ENCODE measurements at regions not wholly inside any gene's neighbourhood (a gene's known extent, or its start where the extent isn't known, plus 50 kb on each side); places are given as distances from the start of the nearest gene placed in this dataset.
"Not testable (repeated sequence)": the region's sequence is repeated elsewhere in the genome, so short reads cannot be mapped to it uniquely, and the experiment has no call there.

DNA sequence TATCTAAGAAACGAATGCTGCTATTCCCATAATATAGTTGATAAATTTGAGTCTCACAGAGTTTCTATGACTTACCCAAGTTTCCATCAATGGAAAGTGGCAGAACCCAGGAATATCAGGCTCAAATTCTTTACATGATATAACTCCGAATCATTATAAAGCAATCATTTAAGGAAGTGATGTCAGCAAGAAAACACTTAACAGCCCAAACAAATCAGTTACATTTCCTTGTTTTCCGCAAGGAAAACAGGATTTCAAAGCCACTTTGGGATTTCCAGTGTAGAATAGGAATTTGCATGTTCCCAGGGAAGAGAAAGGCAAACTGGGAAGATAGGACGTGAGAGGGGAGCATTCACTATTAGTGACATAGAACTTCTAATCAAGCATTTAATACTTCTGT, 311.4 kb upstream of the GOT2 start:
- Histone ChIP-seq H3K4me3 (ENCODE audit: low read depth in 1 of 2, low read length in 2 of 2) (no peak overlapping the region), H3K36me3 (ENCODE audit: control insufficient read depth in 1 of 2, insufficient read depth in 2 of 2, low read length in 2 of 2) (no peaks in the 10 kb centered on the region), H3K27ac (ENCODE audit: low read depth, low read length) (no peak overlapping the region), H3K4me1 (ENCODE audit: control insufficient read depth in 1 of 2, insufficient read depth in 2 of 2, low read length in 2 of 2) (no peaks in the 10 kb centered on the region), H3K9ac (ENCODE audit: low read depth in 1 of 2, low read length in 2 of 2) (no peak overlapping the region), H3K9me3 (ENCODE audit: control insufficient read depth in 1 of 2, low read length in 2 of 2) (no peaks in the 10 kb centered on the region), H3K27me3 (ENCODE audit: control insufficient read depth in 1 of 2, insufficient read depth in 2 of 2, low read length in 2 of 2) (no peaks in the 10 kb centered on the region)

DNA sequence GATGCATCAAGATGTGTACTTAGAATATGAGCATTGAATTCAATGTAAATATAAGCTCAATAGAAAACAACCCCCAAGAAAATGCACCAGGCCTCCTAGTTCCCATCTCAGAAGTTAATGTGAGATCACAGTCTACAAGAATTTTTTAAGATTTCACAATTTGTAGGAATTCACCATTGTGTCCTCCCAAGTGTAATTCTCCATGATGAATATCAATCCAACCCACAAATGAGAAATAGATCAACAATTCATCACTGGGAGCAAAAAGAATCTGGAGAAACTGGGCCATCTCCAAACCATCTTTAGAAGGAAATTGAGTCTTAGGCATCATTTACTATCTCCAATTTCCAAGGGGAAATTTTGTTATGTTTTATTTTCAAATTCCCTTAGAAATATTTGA, 310.5 kb upstream of the GOT2 start:
- Histone ChIP-seq H3K27ac (ENCODE audit: low read depth, low read length) (no peak overlapping the region), H3K4me1 (ENCODE audit: control insufficient read depth in 1 of 2, insufficient read depth in 2 of 2, low read length in 2 of 2) (no peaks in the 10 kb centered on the region), H3K4me3 (ENCODE audit: low read depth in 1 of 2, low read length in 2 of 2) (no peak overlapping the region), H3K36me3 (ENCODE audit: control insufficient read depth in 1 of 2, insufficient read depth in 2 of 2, low read length in 2 of 2) (no peaks in the 10 kb centered on the region), H3K9ac (ENCODE audit: low read depth in 1 of 2, low read length in 2 of 2) (no peak overlapping the region), H3K27me3 (ENCODE audit: control insufficient read depth in 1 of 2, insufficient read depth in 2 of 2, low read length in 2 of 2) (no peaks in the 10 kb centered on the region), H3K9me3 (ENCODE audit: control insufficient read depth in 1 of 2, low read length in 2 of 2) (no peaks in the 10 kb centered on the region)

DNA sequence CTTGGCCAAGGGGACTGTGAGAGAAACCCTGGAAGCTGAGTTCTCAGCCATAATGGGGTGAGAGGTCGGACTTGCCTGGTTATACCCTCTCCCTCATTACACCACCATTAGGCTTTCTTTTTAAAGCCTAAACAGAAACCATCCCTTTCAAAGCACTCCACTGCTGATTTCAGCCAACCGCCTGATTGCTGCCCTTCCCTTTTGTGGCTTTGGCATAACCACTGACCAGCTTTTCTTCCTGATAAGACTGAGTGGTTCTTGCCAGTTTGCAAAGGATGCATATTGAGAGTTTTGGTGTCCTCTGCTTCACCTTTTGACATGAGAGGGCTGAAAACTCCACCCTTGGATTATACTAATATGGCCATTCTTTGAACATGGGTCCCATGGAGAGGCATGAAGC, 308.2 kb upstream of the GOT2 start:
- H3K4me1 ChIP-seq (ENCODE audit: control insufficient read depth in 1 of 2, insufficient read depth in 2 of 2, low read length in 2 of 2) = no peaks in the 10 kb centered on the region
- H3K27ac ChIP-seq (ENCODE audit: low read depth, low read length) = no peak overlapping the region
- H3K4me3 ChIP-seq (ENCODE audit: low read depth in 1 of 2, low read length in 2 of 2) = no peak overlapping the region
- no peaks in the 10 kb centered on the region for H3K27me3 ChIP-seq (ENCODE audit: control insufficient read depth in 1 of 2, insufficient read depth in 2 of 2, low read length in 2 of 2)
- H3K9me3 ChIP-seq (ENCODE audit: control insufficient read depth in 1 of 2, low read length in 2 of 2) = peaks cover 0 to 2% of the 10 kb centered on the region in 2 donors
- H3K9ac ChIP-seq (ENCODE audit: low read depth in 1 of 2, low read length in 2 of 2) = no peak overlapping the region
- no peaks in the 10 kb centered on the region for H3K36me3 ChIP-seq (ENCODE audit: control insufficient read depth in 1 of 2, insufficient read depth in 2 of 2, low read length in 2 of 2)

DNA sequence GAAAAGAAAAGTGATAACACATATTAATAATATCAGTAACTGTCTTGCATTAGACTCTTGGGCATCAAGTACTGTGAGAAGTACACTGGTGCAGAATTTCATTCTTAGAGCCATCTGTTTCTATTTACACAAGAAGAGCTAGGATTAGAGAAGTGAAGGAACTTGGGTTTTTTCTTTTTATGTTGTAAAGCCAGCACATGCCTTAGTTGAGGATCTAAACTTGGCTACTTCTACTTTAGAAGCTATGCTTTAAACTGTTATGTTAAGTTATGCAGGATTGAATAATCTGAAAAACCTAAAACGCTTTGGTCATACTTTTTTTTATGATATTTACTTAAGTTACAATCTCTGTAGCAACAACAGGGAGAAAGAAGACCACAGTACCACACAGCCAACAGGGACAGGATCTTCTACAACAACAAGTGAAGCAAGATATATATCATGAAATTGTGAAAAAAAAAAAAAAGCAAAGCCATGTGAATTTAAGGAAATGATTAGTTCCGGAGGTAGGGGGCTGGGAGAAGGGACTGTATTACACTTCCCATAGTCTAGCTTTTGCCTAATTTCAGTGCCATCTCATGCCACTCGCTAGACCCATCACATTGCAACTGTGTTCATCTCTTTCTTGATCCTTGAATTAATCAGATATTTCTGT, 305.1 kb upstream of the GOT2 start:
- Histone ChIP-seq H3K27me3 (ENCODE audit: control insufficient read depth in 1 of 2, insufficient read depth in 2 of 2, low read length in 2 of 2) (no peaks in the 10 kb centered on the region), H3K4me1 (ENCODE audit: control insufficient read depth in 1 of 2, insufficient read depth in 2 of 2, low read length in 2 of 2) (no peaks in the 10 kb centered on the region), H3K9ac (ENCODE audit: low read depth in 1 of 2, low read length in 2 of 2) (no peak overlapping the region), H3K27ac (ENCODE audit: low read depth, low read length) (no peak overlapping the region), H3K9me3 (ENCODE audit: control insufficient read depth in 1 of 2, low read length in 2 of 2) (peaks cover 2 to 6% of the 10 kb centered on the region in 2 donors), H3K36me3 (ENCODE audit: control insufficient read depth in 1 of 2, insufficient read depth in 2 of 2, low read length in 2 of 2) (no peaks in the 10 kb centered on the region), H3K4me3 (ENCODE audit: low read depth in 1 of 2, low read length in 2 of 2) (no peak overlapping the region)

DNA sequence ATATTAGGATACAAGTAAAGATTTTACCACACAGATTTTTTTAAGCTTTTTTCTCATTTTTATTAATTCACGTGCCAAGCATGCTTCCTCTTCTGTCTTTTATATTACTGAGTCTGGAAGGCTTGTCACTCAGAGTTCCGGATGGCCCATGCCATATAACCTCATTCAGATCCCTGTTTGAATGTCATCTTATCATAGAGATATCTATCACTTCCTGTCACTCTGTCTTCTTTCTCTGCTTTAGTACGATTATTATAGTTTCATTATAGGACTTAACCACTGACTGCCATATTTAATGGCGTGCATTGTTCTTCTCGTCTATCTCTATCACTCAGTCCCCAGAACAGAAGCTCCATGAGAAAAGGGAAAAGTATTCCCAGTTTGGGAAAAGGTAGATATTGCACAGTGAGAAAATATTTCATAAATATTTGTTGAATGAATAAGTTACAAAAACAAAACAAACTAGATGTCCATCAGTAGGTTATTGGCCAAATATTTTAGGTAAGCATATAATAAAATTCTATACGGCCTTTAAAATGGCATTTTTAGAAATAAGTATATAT, 296.9 kb upstream of the GOT2 start:
- Histone ChIP-seq H3K36me3 (ENCODE audit: control insufficient read depth in 1 of 2, insufficient read depth in 2 of 2, low read length in 2 of 2) (no peaks in the 10 kb centered on the region), H3K27ac (ENCODE audit: low read depth, low read length) (no peak overlapping the region), H3K27me3 (ENCODE audit: control insufficient read depth in 1 of 2, insufficient read depth in 2 of 2, low read length in 2 of 2) (no peaks in the 10 kb centered on the region), H3K4me1 (ENCODE audit: control insufficient read depth in 1 of 2, insufficient read depth in 2 of 2, low read length in 2 of 2) (no peaks in the 10 kb centered on the region), H3K9me3 (ENCODE audit: control insufficient read depth in 1 of 2, low read length in 2 of 2) (peaks cover 0 to 4% of the 10 kb centered on the region in 2 donors), H3K9ac (ENCODE audit: low read depth in 1 of 2, low read length in 2 of 2) (no peak overlapping the region), H3K4me3 (ENCODE audit: low read depth in 1 of 2, low read length in 2 of 2) (no peak overlapping the region)

DNA sequence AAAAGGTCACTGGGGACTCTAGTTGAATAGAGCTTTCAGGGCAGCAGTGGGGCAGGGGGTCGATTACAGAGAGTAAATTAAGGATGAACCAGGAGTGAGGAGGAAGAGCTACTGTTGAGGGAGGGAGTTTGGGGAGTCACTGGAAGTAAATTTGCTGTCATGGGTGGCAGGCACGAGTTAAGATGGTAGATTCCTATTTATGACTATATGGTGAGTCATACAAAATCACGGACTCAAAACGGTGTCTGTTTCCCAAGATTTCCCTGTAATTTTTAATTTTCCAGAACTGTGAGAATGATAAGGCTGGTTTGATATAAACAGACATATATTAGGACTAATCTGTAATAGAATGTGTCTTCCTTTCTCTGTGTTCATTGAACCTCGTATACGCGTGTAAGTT, 287.6 kb upstream of the GOT2 start:
- Histone ChIP-seq H3K4me1 (ENCODE audit: control insufficient read depth in 1 of 2, insufficient read depth in 2 of 2, low read length in 2 of 2) (no peaks in the 10 kb centered on the region), H3K9me3 (ENCODE audit: control insufficient read depth in 1 of 2, low read length in 2 of 2) (peaks cover 6 to 10% of the 10 kb centered on the region in 2 donors), H3K27me3 (ENCODE audit: control insufficient read depth in 1 of 2, insufficient read depth in 2 of 2, low read length in 2 of 2) (no peaks in the 10 kb centered on the region), H3K27ac (ENCODE audit: low read depth, low read length) (no peak overlapping the region), H3K9ac (ENCODE audit: low read depth in 1 of 2, low read length in 2 of 2) (no peak overlapping the region), H3K4me3 (ENCODE audit: low read depth in 1 of 2, low read length in 2 of 2) (no peak overlapping the region), H3K36me3 (ENCODE audit: control insufficient read depth in 1 of 2, insufficient read depth in 2 of 2, low read length in 2 of 2) (no peaks in the 10 kb centered on the region)

DNA sequence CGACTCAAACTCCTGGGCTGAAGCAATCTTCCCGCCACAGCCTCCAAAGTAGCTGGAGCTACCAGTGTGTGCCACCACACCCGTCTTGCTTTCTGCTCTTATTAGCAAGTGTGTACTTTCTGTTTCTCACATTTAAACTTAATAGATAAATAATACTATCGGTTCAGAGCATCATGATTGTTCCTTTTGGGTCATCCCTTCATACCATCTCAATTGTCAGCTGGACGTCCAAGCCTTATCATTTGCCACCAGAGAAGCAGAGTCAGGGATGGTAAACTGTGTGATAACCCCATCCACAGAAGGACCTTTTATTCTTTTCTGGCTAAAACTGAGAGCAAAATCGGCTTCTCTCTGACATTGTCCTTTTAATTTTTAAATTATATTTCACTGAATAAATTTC, 279.8 kb upstream of the GOT2 start:
- Histone ChIP-seq H3K27me3 (ENCODE audit: control insufficient read depth in 1 of 2, insufficient read depth in 2 of 2, low read length in 2 of 2) (no peaks in the 10 kb centered on the region), H3K27ac (ENCODE audit: low read depth, low read length) (no peak overlapping the region), H3K36me3 (ENCODE audit: control insufficient read depth in 1 of 2, insufficient read depth in 2 of 2, low read length in 2 of 2) (no peaks in the 10 kb centered on the region), H3K9ac (ENCODE audit: low read depth in 1 of 2, low read length in 2 of 2) (no peak overlapping the region), H3K4me1 (ENCODE audit: control insufficient read depth in 1 of 2, insufficient read depth in 2 of 2, low read length in 2 of 2) (no peaks in the 10 kb centered on the region), H3K4me3 (ENCODE audit: low read depth in 1 of 2, low read length in 2 of 2) (no peak overlapping the region), H3K9me3 (ENCODE audit: control insufficient read depth in 1 of 2, low read length in 2 of 2) (peaks cover 8 to 13% of the 10 kb centered on the region in 2 donors)

DNA sequence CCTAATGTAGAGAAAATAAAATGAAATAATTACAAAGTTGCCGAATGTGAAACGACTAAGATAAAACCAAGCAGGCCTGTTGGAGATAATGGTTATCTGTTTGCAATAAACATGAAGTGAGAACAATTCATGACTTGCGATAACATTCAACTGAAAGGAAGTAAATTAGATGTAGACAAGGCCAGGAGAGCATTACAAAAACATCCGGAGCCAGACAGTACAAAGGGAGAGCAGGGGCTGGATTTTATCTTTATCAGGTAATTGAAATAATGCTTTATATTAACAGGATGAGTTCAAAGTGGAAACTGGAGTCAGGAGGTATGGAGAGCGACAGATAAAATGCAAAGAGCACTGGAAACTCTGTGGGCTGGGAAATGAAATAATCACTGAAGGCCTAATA, 265.6 kb upstream of the GOT2 start:
- Histone ChIP-seq H3K4me3 (ENCODE audit: low read depth in 1 of 2, low read length in 2 of 2) (no peak overlapping the region), H3K9me3 (ENCODE audit: control insufficient read depth in 1 of 2, low read length in 2 of 2) (peaks cover 4 to 5% of the 10 kb centered on the region in 2 donors), H3K9ac (ENCODE audit: low read depth in 1 of 2, low read length in 2 of 2) (no peak overlapping the region), H3K4me1 (ENCODE audit: control insufficient read depth in 1 of 2, insufficient read depth in 2 of 2, low read length in 2 of 2) (no peaks in the 10 kb centered on the region), H3K27me3 (ENCODE audit: control insufficient read depth in 1 of 2, insufficient read depth in 2 of 2, low read length in 2 of 2) (no peaks in the 10 kb centered on the region), H3K27ac (ENCODE audit: low read depth, low read length) (no peak overlapping the region), H3K36me3 (ENCODE audit: control insufficient read depth in 1 of 2, insufficient read depth in 2 of 2, low read length in 2 of 2) (no peaks in the 10 kb centered on the region)

DNA sequence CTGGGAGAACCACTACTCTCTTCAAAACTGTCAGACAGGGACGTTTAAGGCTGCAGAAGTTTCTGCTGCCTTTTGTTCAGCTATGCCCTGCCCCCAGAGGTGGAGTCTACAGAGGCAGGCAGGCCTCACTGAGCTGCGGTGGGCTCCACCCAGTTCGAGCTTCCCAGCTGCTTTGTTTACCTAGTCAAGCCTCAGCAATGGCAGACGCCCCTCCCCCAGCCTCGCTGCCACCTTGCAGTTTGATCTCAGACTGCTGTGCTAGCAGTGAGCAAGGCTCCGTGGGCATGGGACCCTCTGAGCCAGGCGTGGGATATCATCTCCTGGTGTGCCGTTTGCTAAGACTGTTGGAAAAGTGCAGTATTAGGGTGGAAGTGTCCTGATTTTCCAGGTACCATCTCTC, 258.6 kb upstream of the GOT2 start:
- not testable (repeated sequence) for H3K36me3 ChIP-seq (ENCODE audit: control insufficient read depth in 1 of 2, insufficient read depth in 2 of 2, low read length in 2 of 2); H3K27me3 ChIP-seq (ENCODE audit: control insufficient read depth in 1 of 2, insufficient read depth in 2 of 2, low read length in 2 of 2); H3K27ac ChIP-seq (ENCODE audit: low read depth, low read length); H3K4me1 ChIP-seq (ENCODE audit: control insufficient read depth in 1 of 2, insufficient read depth in 2 of 2, low read length in 2 of 2); H3K9ac ChIP-seq (ENCODE audit: low read depth in 1 of 2, low read length in 2 of 2); H3K4me3 ChIP-seq (ENCODE audit: low read depth in 1 of 2, low read length in 2 of 2)
- H3K9me3 ChIP-seq (ENCODE audit: control insufficient read depth in 1 of 2, low read length in 2 of 2) = peaks cover 7 to 14% of the 10 kb centered on the region in 2 donors

DNA sequence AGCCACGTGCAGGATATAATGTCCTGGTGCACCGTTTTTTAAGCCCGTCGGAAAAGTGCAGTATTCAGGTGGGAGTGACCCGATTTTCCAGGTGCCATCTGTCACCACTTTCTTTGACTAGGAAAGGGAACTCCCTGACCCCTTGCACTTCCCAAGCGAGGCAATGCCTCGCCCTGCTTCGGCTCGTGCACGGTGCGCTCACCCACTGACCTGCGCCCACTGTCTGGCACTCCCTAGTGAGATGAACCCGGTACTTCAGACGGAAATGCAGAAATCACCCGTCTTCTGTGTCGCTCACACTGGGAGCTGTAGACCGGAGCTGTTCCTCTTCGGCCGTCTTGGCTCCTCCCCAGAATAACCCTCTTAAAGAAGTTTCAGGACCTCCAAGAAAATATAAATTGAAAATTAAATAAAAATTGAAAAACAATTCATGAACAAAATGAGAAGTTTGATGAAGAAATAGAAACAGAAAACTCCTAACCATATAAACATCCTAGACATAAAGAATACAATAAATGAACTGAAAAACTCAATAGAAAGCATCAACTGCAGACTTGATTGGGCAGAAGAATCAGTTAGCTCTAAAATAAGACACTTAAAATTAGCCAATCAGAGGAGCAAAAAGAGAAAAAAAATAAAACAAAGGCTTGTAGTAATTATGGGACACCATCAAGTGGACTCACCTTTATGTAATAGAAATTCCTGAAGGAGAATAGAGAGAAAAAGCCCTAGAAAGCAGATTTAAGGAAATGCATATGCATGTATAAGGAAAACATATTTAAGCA, 249.3 kb upstream of the GOT2 start:
- not testable (repeated sequence) for H3K27me3 ChIP-seq (ENCODE audit: control insufficient read depth in 1 of 2, insufficient read depth in 2 of 2, low read length in 2 of 2); H3K36me3 ChIP-seq (ENCODE audit: control insufficient read depth in 1 of 2, insufficient read depth in 2 of 2, low read length in 2 of 2); H3K4me1 ChIP-seq (ENCODE audit: control insufficient read depth in 1 of 2, insufficient read depth in 2 of 2, low read length in 2 of 2); H3K27ac ChIP-seq (ENCODE audit: low read depth, low read length); H3K4me3 ChIP-seq (ENCODE audit: low read depth in 1 of 2, low read length in 2 of 2); H3K9ac ChIP-seq (ENCODE audit: low read depth in 1 of 2, low read length in 2 of 2)
- H3K9me3 ChIP-seq (ENCODE audit: control insufficient read depth in 1 of 2, low read length in 2 of 2) = peaks cover 16 to 29% of the 10 kb centered on the region in 2 donors

Data from duodenal mucosa (tissue), 2 donors.